ENCODE measurements at regions not wholly inside any gene's neighbourhood (a gene's known extent, or its start where the extent isn't known, plus 50 kb on each side); places are given as distances from the start of the nearest gene placed in this dataset.

DNA sequence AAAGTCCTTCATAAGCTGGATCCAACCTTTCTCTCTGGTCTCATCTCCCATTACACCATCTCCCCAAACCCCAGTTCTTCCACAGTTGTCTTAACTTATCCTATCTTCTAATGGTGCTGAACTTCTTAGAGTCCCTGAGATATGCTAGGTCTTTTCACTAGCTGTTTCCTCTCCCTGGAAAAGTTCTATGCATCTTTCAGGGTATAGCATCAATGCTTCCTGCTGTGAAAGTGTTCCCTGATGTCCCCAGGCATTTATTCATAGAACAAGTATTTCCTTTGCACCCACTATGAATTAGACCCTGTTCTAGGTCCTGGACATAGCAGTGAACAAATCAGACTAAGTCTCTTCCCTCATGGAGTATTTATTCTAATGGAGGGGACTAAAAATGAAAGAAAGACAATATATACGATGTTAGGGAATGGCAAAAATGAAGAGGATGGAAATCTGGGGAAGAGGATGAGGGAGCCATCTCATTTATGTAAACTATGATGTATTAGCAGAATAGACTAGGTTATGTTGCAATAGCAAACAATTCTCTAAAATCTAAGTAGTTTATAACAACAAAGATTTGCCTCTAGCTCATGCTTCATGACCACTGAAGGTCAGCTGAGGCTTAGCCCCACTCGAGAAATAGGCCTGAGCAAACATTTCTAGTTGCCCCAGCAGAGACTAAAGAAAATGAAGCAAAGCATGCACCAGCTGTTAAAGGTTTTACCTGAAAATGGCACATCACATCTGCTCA lies 120.0 kb downstream of the CYSLTR2 start (continued):
- TF ChIP-seq, protein P1, sequence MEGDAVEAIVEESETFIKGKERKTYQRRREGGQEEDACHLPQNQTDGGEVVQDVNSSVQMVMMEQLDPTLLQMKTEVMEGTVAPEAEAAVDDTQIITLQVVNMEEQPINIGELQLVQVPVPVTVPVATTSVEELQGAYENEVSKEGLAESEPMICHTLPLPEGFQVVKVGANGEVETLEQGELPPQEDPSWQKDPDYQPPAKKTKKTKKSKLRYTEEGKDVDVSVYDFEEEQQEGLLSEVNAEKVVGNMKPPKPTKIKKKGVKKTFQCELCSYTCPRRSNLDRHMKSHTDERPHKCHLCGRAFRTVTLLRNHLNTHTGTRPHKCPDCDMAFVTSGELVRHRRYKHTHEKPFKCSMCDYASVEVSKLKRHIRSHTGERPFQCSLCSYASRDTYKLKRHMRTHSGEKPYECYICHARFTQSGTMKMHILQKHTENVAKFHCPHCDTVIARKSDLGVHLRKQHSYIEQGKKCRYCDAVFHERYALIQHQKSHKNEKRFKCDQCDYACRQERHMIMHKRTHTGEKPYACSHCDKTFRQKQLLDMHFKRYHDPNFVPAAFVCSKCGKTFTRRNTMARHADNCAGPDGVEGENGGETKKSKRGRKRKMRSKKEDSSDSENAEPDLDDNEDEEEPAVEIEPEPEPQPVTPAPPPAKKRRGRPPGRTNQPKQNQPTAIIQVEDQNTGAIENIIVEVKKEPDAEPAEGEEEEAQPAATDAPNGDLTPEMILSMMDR (conservative IDR thresholded peaks at IDR 0.05; ENCODE audit: low read depth in 2 of 2) = no peak
- TF ChIP-seq, protein P2, sequence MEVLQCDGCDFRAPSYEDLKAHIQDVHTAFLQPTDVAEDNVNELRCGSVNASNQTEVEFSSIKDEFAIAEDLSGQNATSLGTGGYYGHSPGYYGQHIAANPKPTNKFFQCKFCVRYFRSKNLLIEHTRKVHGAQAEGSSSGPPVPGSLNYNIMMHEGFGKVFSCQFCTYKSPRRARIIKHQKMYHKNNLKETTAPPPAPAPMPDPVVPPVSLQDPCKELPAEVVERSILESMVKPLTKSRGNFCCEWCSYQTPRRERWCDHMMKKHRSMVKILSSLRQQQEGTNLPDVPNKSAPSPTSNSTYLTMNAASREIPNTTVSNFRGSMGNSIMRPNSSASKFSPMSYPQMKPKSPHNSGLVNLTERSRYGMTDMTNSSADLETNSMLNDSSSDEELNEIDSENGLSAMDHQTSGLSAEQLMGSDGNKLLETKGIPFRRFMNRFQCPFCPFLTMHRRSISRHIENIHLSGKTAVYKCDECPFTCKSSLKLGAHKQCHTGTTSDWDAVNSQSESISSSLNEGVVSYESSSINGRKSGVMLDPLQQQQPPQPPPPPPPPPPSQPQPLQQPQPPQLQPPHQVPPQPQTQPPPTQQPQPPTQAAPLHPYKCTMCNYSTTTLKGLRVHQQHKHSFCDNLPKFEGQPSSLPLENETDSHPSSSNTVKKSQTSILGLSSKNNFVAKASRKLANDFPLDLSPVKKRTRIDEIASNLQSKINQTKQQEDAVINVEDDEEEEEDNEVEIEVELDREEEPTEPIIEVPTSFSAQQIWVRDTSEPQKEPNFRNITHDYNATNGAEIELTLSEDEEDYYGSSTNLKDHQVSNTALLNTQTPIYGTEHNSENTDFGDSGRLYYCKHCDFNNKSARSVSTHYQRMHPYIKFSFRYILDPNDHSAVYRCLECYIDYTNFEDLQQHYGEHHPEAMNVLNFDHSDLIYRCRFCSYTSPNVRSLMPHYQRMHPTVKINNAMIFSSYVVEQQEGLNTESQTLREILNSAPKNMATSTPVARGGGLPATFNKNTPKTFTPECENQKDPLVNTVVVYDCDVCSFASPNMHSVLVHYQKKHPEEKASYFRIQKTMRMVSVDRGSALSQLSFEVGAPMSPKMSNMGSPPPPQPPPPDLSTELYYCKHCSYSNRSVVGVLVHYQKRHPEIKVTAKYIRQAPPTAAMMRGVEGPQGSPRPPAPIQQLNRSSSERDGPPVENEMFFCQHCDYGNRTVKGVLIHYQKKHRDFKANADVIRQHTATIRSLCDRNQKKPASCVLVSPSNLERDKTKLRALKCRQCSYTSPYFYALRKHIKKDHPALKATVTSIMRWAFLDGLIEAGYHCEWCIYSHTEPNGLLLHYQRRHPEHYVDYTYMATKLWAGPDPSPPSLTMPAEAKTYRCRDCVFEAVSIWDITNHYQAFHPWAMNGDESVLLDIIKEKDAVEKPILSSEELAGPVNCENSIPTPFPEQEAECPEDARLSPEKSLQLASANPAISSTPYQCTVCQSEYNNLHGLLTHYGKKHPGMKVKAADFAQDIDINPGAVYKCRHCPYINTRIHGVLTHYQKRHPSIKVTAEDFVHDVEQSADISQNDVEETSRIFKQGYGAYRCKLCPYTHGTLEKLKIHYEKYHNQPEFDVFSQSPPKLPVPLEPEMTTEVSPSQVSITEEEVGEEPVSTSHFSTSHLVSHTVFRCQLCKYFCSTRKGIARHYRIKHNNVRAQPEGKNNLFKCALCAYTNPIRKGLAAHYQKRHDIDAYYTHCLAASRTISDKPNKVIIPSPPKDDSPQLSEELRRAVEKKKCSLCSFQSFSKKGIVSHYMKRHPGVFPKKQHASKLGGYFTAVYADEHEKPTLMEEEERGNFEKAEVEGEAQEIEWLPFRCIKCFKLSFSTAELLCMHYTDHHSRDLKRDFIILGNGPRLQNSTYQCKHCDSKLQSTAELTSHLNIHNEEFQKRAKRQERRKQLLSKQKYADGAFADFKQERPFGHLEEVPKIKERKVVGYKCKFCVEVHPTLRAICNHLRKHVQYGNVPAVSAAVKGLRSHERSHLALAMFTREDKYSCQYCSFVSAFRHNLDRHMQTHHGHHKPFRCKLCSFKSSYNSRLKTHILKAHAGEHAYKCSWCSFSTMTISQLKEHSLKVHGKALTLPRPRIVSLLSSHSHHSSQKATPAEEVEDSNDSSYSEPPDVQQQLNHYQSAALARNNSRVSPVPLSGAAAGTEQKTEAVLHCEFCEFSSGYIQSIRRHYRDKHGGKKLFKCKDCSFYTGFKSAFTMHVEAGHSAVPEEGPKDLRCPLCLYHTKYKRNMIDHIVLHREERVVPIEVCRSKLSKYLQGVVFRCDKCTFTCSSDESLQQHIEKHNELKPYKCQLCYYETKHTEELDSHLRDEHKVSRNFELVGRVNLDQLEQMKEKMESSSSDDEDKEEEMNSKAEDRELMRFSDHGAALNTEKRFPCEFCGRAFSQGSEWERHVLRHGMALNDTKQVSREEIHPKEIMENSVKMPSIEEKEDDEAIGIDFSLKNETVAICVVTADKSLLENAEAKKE (CRISPR knock-in tag; IDR thresholded peaks at IDR 0.05) = no peak

DNA sequence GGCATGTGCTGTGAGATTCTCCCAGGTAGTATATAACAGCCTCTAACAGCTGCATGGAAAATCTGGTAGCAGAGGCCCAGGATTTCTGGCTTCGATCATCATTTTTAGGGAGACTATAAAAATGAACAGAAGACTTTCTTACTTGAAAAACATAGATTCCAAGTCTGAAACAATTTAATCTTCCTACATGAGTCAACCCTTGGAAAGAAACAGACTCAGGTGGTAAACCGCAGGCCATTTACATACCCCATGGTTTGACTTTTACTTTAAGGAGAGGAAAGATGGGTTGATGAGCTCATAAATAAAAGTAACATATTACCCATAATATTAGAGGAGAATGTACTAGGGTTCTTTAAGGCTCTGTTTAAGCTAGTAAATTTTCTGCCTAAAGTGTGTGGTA lies 121.6 kb downstream of the CYSLTR2 start:
- Histone ChIP-seq H3K27ac (ENCODE audit: low read depth) (no peak overlapping the region), H3K4me1 (ENCODE audit: insufficient read depth) (no peaks in the 10 kb centered on the region), H3F3A (replicated peaks; ENCODE audit: low read depth) (no peaks in the 10 kb centered on the region), H3K4me2 (no peak overlapping the region), H3K27me3 (ENCODE audit: insufficient read depth) (no peaks in the 10 kb centered on the region), H3K4me3 (no peak overlapping the region), H3K9me2 (ENCODE audit: insufficient read depth) (peaks cover 4% of the 10 kb centered on the region), H2AFZ (no peak overlapping the region), H3K79me2 (replicated peaks; ENCODE audit: insufficient read depth) (no peaks in the 10 kb centered on the region), H4K20me1 (replicated peaks; ENCODE audit: insufficient read depth) (no peaks in the 10 kb centered on the region), H3K36me3 (ENCODE audit: insufficient read depth) (no peaks in the 10 kb centered on the region)
- H3K4me3 Mint-ChIP-seq = no peak overlapping the region
- no peak for ATAC-seq
- no peaks in the 10 kb centered on the region for H3K4me1 Mint-ChIP-seq
- peaks cover 7% of the 10 kb centered on the region; the same call in 2 of the 3 replicates for H3K9me3 Mint-ChIP-seq
- peaks cover 2% of the 10 kb centered on the region for H3K27me3 Mint-ChIP-seq (ENCODE audit: insufficient read depth, low read depth, poor library complexity)
- no peak overlapping the region for H3K27ac Mint-ChIP-seq
- H3K36me3 Mint-ChIP-seq (ENCODE audit: low read depth) = no peaks in the 10 kb centered on the region; the same call in 2 of the 3 replicates
- no peak for DNase-seq (ENCODE audit: low spot score)
- TF ChIP-seq EZH2 (IDR thresholded peaks at IDR 0.05; ENCODE audit: low read depth, unreplicated experiment) (no peak), ZNF114 (CRISPR knock-in tag; IDR thresholded peaks at IDR 0.05) (no peak), CREB1 (CRISPR knock-in tag; IDR thresholded peaks at IDR 0.05; ENCODE audit: low read depth) (no peak), STAT1 (IDR thresholded peaks at IDR 0.05; ENCODE audit: unreplicated experiment) (no peak), ZNF331 (CRISPR knock-in tag; IDR thresholded peaks at IDR 0.05; ENCODE audit: low read depth) (no peak)
- TF ChIP-seq, protein P3, sequence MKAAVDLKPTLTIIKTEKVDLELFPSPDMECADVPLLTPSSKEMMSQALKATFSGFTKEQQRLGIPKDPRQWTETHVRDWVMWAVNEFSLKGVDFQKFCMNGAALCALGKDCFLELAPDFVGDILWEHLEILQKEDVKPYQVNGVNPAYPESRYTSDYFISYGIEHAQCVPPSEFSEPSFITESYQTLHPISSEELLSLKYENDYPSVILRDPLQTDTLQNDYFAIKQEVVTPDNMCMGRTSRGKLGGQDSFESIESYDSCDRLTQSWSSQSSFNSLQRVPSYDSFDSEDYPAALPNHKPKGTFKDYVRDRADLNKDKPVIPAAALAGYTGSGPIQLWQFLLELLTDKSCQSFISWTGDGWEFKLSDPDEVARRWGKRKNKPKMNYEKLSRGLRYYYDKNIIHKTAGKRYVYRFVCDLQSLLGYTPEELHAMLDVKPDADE (IDR thresholded peaks at IDR 0.05) = no peak
